WTC11 (cell line): ENCODE measurements at regions not wholly inside any gene's neighbourhood (a gene's known extent, or its start where the extent isn't known, plus 50 kb on each side); places are given as distances from the start of the nearest gene placed in this dataset.

Source experiments
- ATAC-seq: fragments of 200-7000 bp; cut with Tn5 transposase; 2 replicates; pipeline ENCODE4 v1.10.0; 2021; ENCODE audit warnings: mild to moderate bottlenecking, moderate library complexity
- CTCF ChIA-PET: fragments of 300-600 bp; sonication (Branson Sonifier 250); formaldehyde crosslinking; loops from one replicate; lab custom pipeline; 2021; ENCODE audit warnings: antibody characterized with exemption; lab: Charles Lee
- POLR2A ChIA-PET: fragments of 350-600 bp; sonication (Branson Sonifier 250); formaldehyde crosslinking; loops from one replicate; lab custom pipeline; 2021; ENCODE audit warnings: antibody characterized with exemption; lab: Charles Lee
- DNase-seq: peaks from one replicate; pipeline ENCODE4 v3.0.0; 2021; ENCODE audit warnings: low spot score
- H3K27ac Mint-ChIP-seq: 2 replicates; pipeline ENCODE4 v1.8.0; 2021; ENCODE audit warnings: mixed read lengths
- H3K27me3 Mint-ChIP-seq: 2 replicates; pipeline ENCODE4 v1.8.0; 2021; ENCODE audit warnings: low read depth, mild to moderate bottlenecking, moderate library complexity, mixed read lengths
- H3K36me3 Mint-ChIP-seq: 2 replicates; pipeline ENCODE4 v1.8.0; 2021; ENCODE audit warnings: mixed read lengths
- H3K4me1 Mint-ChIP-seq: 2 replicates; pipeline ENCODE4 v1.8.0; 2022; ENCODE audit warnings: mixed read lengths
- H3K4me3 Mint-ChIP-seq: 2 replicates; pipeline ENCODE4 v1.8.0; 2021; ENCODE audit warnings: mild to moderate bottlenecking, moderate library complexity, mixed read lengths
- H3K9me3 Mint-ChIP-seq: 2 replicates; pipeline ENCODE4 v1.8.0; 2021; ENCODE audit warnings: mixed read lengths
- AFF4 ChIP-seq: sonication (generic); formaldehyde crosslinking; IDR thresholded peaks from 2 replicates; pipeline ENCODE4 v1.8.1; 2023; ENCODE audit warnings: mild to moderate bottlenecking, missing genetic modification reagents, borderline replicate concordance
- E2F4 ChIP-seq: sonication (generic); formaldehyde crosslinking; IDR thresholded peaks from 2 replicates; pipeline ENCODE4 v1.8.1; 2022; ENCODE audit warnings: low read depth, mild to moderate bottlenecking, moderate library complexity, missing genetic modification reagents, borderline replicate concordance
- EMX1 ChIP-seq: fragments of 250-450 bp; sonication (Bioruptor Pico); IDR thresholded peaks from 2 replicates; pipeline ENCODE4 v1.8.0; 2021; ENCODE audit warnings: mild to moderate bottlenecking
- ERG ChIP-seq: fragments of 250-450 bp; sonication (Bioruptor Pico); IDR thresholded peaks from 2 replicates; pipeline ENCODE4 v1.8.0; 2021; ENCODE audit warnings: mild to moderate bottlenecking
- ESRRA ChIP-seq: sonication (generic); formaldehyde crosslinking; IDR thresholded peaks from 2 replicates; pipeline ENCODE4 v1.8.1; 2022; ENCODE audit warnings: mild to moderate bottlenecking, missing genetic modification reagents, borderline replicate concordance
- ETV6 ChIP-seq: sonication (generic); formaldehyde crosslinking; IDR thresholded peaks from 2 replicates; pipeline ENCODE4 v1.8.1; 2022; ENCODE audit warnings: mild to moderate bottlenecking, missing genetic modification reagents
- FOXK1 ChIP-seq: sonication (generic); formaldehyde crosslinking; IDR thresholded peaks from 2 replicates; pipeline ENCODE4 v1.8.0; 2022; ENCODE audit warnings: mild to moderate bottlenecking, moderate library complexity, missing genetic modification reagents
- GRHL2 ChIP-seq: fragments of 250-450 bp; sonication (Bioruptor Pico); IDR thresholded peaks from 2 replicates; pipeline ENCODE4 v1.8.0; 2022; ENCODE audit warnings: mild to moderate bottlenecking, moderate library complexity; ENCODE audit not compliant: insufficient replicate concordance, severe bottlenecking
- HMGA2 ChIP-seq: fragments of 250-450 bp; sonication (Bioruptor Pico); IDR thresholded peaks from 2 replicates; pipeline ENCODE4 v1.4.0; 2021; ENCODE audit warnings: mild to moderate bottlenecking, moderate library complexity
- IRF2 ChIP-seq: sonication (generic); formaldehyde crosslinking; IDR thresholded peaks from 2 replicates; pipeline ENCODE4 v1.8.0; 2022; ENCODE audit warnings: low read depth, missing genetic modification reagents, borderline replicate concordance
- NFYB ChIP-seq: sonication (generic); formaldehyde crosslinking; conservative IDR thresholded peaks from 2 replicates; pipeline ENCODE4 v1.8.0; 2022; ENCODE audit warnings: low read depth, missing genetic modification reagents
- RELA ChIP-seq: sonication (generic); formaldehyde crosslinking; IDR thresholded peaks from 2 replicates; pipeline ENCODE4 v1.8.1; 2022; ENCODE audit warnings: missing genetic modification reagents, mild to moderate bottlenecking, borderline replicate concordance
- ZBTB21 ChIP-seq: sonication (generic); formaldehyde crosslinking; IDR thresholded peaks from 2 replicates; pipeline ENCODE4 v1.8.1; 2023; ENCODE audit warnings: mild to moderate bottlenecking, missing genetic modification reagents, borderline replicate concordance
- ZMAT4 ChIP-seq: fragments of 250-450 bp; sonication (Bioruptor Pico); IDR thresholded peaks from 2 replicates; pipeline ENCODE4 v1.9.0; 2021; ENCODE audit warnings: mild to moderate bottlenecking
- ZNF263 ChIP-seq: sonication (generic); formaldehyde crosslinking; IDR thresholded peaks from 2 replicates; pipeline ENCODE4 v1.8.1; 2022; ENCODE audit warnings: low read depth, mild to moderate bottlenecking, moderate library complexity, missing genetic modification reagents
- ZNF423 ChIP-seq: fragments of 250-450 bp; sonication (Bioruptor Pico); IDR thresholded peaks from 2 replicates; pipeline ENCODE4 v2.1.2; 2022; ENCODE audit warnings: mild to moderate bottlenecking, moderate library complexity
- ZSCAN18 ChIP-seq: fragments of 250-450 bp; sonication (Bioruptor Pico); IDR thresholded peaks from 2 replicates; pipeline ENCODE4 v2.1.2; 2022; ENCODE audit warnings: mild to moderate bottlenecking, moderate library complexity

GRCh38 chr10:78937800-78938694 lies 130.7 kb upstream of the ZMIZ1 start:
- DNase-seq (no peak), ATAC-seq (peak; percentile 65)
- TF ChIP-seq E2F4 (CRISPR knock-in tag), result no peak
- TF ChIP-seq EMX1, result no peak
- TF ChIP-seq HMGA2 (CRISPR knock-in tag), result no peak
- peak; percentile 21; the same call in 1 of the 2 replicates for TF ChIP-seq ZNF423 (CRISPR knock-in tag)
- peak; percentile 39; the same call in 1 of the 2 replicates for TF ChIP-seq FOXK1 (CRISPR knock-in tag)
- no peak overlapping the region for H3K4me3 Mint-ChIP-seq
- peaks cover 5% of the 10 kb centered on the region; the same call in 1 of the 2 replicates for H3K27me3 Mint-ChIP-seq
- ChIA-PET POLR2A (no interaction called here), CTCF (interaction anchor here (0.8 kb wide), 1 partner anchor 114 kb away, joined by 3 read pairs; no protein-coding TSS in a partner anchor)
- H3K9me3 Mint-ChIP-seq, result peaks cover 11% of the 10 kb centered on the region
- H3K36me3 Mint-ChIP-seq, result peaks cover 11% of the 10 kb centered on the region
- no peak overlapping the region for H3K27ac Mint-ChIP-seq
- H3K4me1 Mint-ChIP-seq, result peaks cover 15% of the 10 kb centered on the region

- no peak overlapping the region for H3K27ac Mint-ChIP-seq
- H3K36me3 Mint-ChIP-seq, result peaks cover 15% of the 10 kb centered on the region
- ChIA-PET POLR2A (no interaction called here), CTCF (interaction anchor here (0.8 kb wide), 1 partner anchor 113 kb away, joined by 3 read pairs; no protein-coding TSS in a partner anchor)
- no peak for DNase-seq
- H3K9me3 Mint-ChIP-seq, result peaks cover 21% of the 10 kb centered on the region
- ATAC-seq, result no peak
- H3K27me3 Mint-ChIP-seq, result peaks cover 6% of the 10 kb centered on the region; the same call in 1 of the 2 replicates
- H3K4me3 Mint-ChIP-seq, result no peak overlapping the region
- no peak for TF ChIP-seq GRHL2 (CRISPR knock-in tag)
- TF ChIP-seq AFF4 (CRISPR knock-in tag), result no peak
- TF ChIP-seq ETV6 (CRISPR knock-in tag), result no peak
- no peak for TF ChIP-seq ZNF263 (CRISPR knock-in tag)
- TF ChIP-seq ZBTB21 (CRISPR knock-in tag), result no peak
- no peak for TF ChIP-seq ESRRA (CRISPR knock-in tag)
- no peak for TF ChIP-seq NFYB (CRISPR knock-in tag)
- no peak for TF ChIP-seq IRF2
- TF ChIP-seq RELA (CRISPR knock-in tag), result no peak
- TF ChIP-seq ZSCAN18 (CRISPR knock-in tag), result no peak
- no peak for TF ChIP-seq ERG
- no peak for TF ChIP-seq ZMAT4 (CRISPR knock-in tag)
- peaks cover 18% of the 10 kb centered on the region for H3K4me1 Mint-ChIP-seq
These were observed 129.8 kb upstream of the ZMIZ1 start for GRCh38 chr10:78938695-78939672.
